ENCODE measurements at regions not wholly inside any gene's neighbourhood (a gene's known extent, or its start where the extent isn't known, plus 50 kb on each side); places are given as distances from the start of the nearest gene placed in this dataset.

GRCh38 chr1:187236199-187236598 is 407.4 kb downstream of the PLA2G4A start:
- DNase-seq (ENCODE audit: low read depth), result no peak

DNA sequence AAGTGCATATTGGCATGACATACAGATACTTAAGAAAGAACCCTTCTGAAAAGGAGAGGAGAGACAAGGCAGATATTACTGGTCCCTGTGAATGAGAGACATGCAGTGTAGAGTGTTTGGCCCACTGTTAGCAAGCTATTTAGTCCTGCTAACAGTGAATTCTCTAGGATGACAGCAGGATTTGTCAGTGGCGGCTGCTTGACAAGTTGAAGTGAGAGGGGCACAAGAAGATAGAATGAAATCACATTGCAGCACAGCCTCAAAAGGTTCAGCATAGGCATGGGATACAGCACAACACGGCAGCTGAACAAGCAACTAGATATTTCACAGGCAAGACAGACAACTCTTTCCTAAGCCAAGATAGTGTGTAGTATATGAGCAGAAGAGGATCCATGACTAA is 407.9 kb downstream of the PLA2G4A start:
- no peak for DNase-seq (ENCODE audit: low read depth)

- no peak for DNase-seq (ENCODE audit: low read depth)
Observed at GRCh38 chr1:187237542-187237941, 408.8 kb downstream of the PLA2G4A start.

DNA sequence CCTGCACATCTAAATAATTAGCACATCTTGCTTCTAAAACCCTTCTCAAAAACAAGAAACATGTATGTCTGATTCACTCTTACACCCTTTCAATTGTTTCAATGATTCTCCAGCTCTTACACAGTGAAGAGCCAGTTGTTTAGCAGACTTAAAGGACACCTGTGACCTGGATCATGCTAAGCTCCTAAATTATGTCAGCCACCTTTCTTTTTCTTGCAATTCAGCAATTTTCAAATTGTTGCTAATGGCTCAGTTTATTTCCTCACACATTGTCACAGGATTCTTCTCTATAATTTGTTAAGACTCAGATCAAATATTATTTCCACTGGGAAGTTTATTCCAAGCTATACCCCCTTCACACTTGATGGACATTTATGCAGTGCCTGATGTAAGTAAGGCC is 413.2 kb downstream of the PLA2G4A start:
- DNase-seq (ENCODE audit: low read depth), result no peak

- peak; percentile 3 for DNase-seq (ENCODE audit: low read depth)
Observed at GRCh38 chr1:187244623-187245022, 415.9 kb downstream of the PLA2G4A start.

- no peak for DNase-seq (ENCODE audit: low read depth)
Observed at GRCh38 chr1:187245201-187245600, 416.5 kb downstream of the PLA2G4A start.

DNA sequence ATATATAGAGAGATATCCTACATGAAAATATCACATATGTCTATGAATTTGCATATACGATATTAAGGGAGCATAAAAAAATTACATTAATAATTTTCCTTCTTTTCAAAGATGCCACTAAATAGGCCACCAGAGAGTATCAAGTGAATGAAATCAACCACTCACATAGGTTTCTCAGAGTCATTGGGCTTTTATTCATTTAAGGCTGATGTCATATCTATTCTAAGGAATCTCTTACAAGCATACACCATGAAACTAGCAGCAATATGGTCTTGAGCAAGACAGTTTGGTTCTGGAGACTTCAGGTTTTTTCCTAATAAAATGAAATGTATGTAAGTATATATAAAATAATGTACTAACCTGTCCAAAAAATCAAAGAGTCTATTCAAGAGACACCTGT is 420.4 kb downstream of the PLA2G4A start:
- no peak for DNase-seq (ENCODE audit: low read depth)

GRCh38 chr1:187252923-187253322 is 424.2 kb downstream of the PLA2G4A start:
- no peak for DNase-seq (ENCODE audit: low read depth)

DNA sequence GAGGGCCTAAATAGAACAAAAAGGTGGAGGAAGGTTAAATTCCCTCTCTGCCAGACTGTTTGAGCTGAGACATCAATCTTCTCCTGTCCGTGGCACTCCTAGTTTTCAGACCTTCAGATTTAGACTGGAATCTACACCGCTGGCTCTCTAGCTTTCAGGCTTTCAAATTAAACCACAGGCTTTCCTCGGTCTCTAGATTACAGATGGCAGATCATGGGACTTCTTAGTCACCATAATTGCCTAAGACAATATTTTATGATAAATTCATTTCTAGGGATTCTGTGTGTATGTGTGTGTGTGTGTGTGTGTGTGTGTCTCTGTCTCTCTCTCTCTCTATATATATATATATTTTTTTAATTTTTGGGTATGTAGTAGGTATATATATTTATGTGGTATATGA is 428.7 kb downstream of the PLA2G4A start:
- no peak for DNase-seq (ENCODE audit: low read depth)

DNA sequence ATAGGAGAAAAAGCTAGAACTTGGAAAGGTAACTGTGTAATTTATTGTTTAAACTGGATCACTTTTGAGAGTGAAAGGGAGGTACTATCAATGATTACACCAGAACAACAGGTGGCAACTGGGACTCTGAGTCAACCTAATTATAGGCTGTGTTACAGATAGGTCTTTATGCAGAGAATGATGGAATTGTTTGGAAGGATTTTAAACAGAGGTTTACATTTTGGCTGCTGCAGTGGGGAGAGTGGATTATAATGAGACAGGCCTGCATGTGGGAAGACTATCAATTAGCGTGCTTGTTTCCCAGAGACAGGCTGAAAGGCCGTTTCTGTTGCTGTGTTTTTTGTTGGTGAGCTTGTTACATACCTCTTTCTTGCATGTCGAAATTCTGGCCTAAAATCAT is 432.9 kb downstream of the PLA2G4A start:
- peak; percentile 1 for DNase-seq (ENCODE audit: low read depth)

GRCh38 chr1:187262731-187263130 is 434.0 kb downstream of the PLA2G4A start:
- no peak for DNase-seq (ENCODE audit: low read depth)

- peak; percentile 40 for DNase-seq (ENCODE audit: low read depth)
Observed at GRCh38 chr1:187264995-187265602, 436.4 kb downstream of the PLA2G4A start.

- DNase-seq (ENCODE audit: low read depth), result no peak
Observed at GRCh38 chr1:187266051-187266450, 437.3 kb downstream of the PLA2G4A start.

DNA sequence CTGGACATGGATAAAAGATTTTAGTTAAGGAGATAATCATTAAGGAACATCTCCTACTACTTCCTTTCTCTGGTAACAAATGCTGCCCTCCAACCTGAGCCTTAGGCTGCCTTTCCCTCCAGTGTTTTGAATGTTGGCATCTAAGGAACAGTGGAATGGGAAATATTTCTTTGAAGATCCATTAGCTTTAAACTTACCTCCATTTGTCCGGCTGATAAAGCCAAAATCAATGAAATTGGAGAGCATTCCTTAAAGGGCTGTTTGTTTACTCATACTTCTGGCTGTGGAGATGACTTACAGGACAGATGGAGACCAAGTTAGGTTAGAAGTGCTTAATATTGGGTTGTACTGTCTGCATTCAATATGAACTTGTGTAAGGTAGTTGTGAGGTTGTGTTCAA is 439.1 kb downstream of the PLA2G4A start:
- DNase-seq (ENCODE audit: low read depth), result no peak

- DNase-seq (ENCODE audit: low read depth), result peak; percentile 22
Observed at GRCh38 chr1:187270256-187270655, 441.5 kb downstream of the PLA2G4A start.

DNA sequence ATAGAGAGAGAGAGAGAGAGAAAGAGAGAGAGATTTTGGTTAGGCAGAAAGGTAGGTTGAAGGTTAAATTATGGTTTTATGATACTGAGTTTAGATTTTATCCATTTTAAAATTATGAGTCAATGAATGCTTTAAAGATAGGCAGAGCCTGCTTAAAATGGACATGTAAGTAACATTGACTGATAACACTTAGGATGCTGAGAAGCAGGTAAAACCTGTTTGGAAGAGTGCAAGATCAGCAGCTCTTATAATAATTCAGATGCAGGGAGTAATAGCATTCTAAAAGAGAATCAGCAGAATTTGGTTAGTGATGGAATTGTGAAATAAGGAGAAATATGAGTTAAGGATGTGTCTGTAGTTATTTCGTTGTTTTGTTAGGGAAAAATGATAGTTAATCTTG is 446.6 kb downstream of the PLA2G4A start:
- no peak for DNase-seq (ENCODE audit: low read depth)

- DNase-seq (ENCODE audit: low read depth), result no peak
Observed at GRCh38 chr1:187275985-187276575, 447.3 kb downstream of the PLA2G4A start.

- DNase-seq (ENCODE audit: low read depth), result no peak
Observed at GRCh38 chr1:187276677-187277076, 447.9 kb downstream of the PLA2G4A start.

- no peak for DNase-seq (ENCODE audit: low read depth)
Observed at GRCh38 chr1:187280031-187280430, 451.3 kb downstream of the PLA2G4A start.

GRCh38 chr1:187281085-187281484 is 452.3 kb downstream of the PLA2G4A start:
- DNase-seq (ENCODE audit: low read depth), result no peak

- DNase-seq (ENCODE audit: low read depth), result no peak
Observed at GRCh38 chr1:187283984-187284383, 455.2 kb downstream of the PLA2G4A start.

DNA sequence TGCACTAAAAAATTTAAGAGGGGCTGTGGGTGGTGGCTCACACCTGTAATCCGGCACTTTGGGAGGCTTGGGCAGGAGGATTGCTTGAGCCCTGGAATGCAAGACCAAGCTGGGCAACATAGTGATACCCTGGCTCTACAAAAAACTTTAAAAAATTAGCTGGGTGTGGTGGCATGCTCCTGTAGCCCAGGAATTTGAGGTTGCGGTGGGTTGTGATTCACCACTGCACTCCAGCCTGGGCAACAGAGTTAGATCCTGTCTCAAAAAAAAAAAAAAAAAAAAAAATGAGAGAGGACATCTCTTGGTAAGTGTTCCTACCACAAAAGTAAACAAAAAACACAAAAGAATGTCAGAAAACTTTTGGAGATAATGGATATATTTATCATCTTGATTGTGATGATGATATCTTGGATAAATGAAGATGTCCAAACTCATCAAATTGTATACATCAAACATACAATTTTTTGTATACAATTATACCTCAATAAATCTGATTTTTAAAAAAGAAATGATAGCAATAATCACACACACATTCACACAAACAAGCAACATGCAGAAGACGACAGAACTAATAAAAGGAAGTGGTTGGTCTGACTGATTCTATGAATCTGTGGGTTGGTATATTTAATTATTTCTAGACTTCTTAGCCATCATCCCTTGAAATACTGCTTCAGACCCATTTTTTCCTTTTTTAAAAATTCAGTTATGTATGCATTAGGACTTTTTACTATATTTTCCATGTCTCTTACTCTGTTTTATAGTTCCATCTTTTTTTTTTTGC is 465.9 kb downstream of the PLA2G4A start:
- DNase-seq (ENCODE audit: low read depth), result peak; percentile 14

DNA sequence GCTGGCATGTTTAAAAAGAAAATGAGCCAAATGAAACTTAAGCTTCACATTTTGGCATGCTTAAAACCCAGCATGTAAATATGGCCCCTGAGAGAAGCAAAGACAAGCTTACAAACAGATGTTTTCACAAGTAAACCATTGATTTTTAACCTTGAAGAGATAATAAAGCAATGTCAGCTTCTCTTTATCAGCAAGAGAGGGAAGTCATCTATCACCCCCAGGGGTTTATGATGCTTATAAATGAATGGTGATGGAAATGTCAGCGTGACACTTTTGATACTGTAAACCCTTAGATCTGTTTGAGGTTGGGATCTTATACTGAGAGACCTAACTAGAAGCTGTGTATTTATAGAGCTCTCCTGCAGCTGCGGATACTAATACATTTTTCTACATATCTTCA is 471.3 kb downstream of the PLA2G4A start:
- no peak for DNase-seq (ENCODE audit: low read depth)

Data from RPMI7951 (cell line).